Head of caudate nucleus (tissue), 42 donors: ENCODE measurements at regions not wholly inside any gene's neighbourhood (a gene's known extent, or its start where the extent isn't known, plus 50 kb on each side); places are given as distances from the start of the nearest gene placed in this dataset.

Source experiments
- DNase-seq, 42 donors: peaks; one replicate each; pipeline versions ENCODE4 v3.0.0 to v3.0.0-alpha.2; 2020 to 2021; ENCODE audit warnings: mixed read lengths in 7 of 42
- intact Hi-C: fragments of 100-400 bp; cut with DNase I; formaldehyde crosslinking; loops from one replicate; pipeline ENCODE4 v1.15.0; 2022

GRCh38 chr15:70354346-70354905, 256.7 kb upstream of the TLE3 start:
- intact Hi-C loops: no loop called here
- DNase-seq: peak in 1 of 42 donors; percentile 31

GRCh38 chr15:70353606-70354345, 256.1 kb upstream of the TLE3 start:
- DNase-seq: peak in 1 of 42 donors; percentile 26
- intact Hi-C loops: no loop called here

DNA sequence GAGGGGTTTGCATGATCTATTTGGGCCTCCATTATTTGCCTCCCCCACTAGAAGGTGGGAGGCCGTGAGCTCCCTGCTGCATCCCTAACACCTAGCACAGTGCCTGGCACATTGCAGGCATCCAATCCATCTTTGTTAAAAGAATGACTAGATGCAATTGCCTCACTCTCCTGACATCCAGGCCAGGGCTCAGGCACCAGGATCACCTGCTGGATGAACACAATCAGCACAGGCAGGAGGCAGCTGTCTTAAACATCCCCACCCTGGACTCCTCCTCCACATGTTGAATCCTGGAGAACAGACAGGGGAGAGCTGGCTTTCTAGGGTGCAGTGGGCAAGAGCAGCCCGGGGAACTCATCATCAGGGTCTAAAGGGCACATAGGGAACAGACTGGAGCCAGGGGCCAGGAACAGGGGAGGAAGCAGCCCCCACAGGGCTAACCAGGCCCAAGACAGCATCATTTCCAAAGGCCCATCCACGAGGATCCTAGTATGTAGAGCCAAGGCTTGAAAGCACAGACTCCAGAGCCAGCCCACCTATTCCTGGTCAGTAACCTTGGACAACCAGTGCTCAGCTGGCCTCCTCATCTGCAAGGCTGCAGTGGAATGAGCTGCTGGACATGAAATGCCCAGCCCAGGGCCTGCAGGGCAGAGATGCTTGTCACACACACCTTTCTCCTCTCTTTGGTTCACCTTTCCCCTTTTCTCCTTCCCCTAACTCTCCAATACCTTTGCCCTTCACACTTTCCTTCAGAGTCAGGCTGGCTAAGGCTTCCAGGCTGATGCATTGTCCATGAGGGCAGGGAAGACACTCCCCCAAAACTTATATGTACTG, 254.4 kb upstream of the TLE3 start:
- DNase-seq: peak in 1 of 42 donors; percentile 21
- intact Hi-C loops: no loop called here

DNA sequence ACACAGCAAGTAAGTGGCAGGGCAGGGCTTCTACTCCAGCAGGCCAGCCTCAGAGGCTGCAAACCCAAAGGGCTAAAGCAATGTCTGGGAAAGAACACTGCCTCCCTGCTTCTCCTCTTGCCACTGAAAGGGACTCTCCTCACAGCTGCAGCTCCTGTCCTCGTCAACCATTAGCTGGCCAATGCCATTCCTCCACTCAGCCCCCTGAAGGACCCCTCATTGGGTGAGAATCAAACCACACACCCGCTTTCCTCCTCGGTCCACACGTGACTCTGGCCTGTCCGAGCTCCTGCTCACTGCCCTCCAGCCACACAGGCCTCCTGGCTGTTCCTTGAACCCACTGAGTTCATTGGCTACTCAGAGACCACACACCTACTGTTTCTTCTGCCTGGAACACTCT, 253.7 kb upstream of the TLE3 start:
- peak in 1 of 42 donors; percentile 10 for DNase-seq
- intact Hi-C loops: no loop called here

DNA sequence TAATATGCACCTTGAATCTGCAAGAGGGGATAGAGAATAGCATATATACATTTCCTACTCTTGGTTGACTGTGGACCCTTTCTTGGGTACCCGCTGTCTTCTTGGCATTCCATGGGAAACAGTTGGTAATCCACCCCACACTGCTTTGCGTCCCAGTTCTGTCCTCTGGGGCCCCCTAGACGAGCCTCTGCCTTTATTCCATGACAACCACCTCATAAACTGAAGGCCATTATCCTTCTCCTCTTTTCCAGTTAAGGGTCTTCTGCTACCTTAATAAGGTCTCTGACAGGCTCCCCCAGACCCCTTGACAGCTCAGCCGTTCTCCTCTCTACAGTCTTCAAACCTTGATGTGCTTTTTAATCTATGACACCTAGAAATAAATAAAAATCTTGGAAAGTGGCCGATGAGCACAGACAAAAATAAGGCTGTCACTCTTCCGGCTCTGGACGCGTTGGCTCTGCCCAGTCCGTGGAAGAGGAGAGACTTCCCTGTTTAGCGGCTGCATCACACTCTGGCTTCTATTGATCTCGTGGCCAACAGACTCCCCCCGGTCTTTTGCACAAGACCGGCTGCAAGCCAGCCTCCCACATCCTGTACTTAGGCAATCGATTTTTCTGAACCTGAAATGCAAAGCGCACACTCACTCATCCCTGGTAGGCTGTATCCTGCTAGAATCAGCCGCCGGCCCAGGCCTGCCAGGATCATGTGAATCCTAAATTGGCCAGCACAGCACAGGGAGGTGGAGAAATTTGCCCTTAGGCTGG, 251.0 kb upstream of the TLE3 start:
- intact Hi-C loops: no loop called here
- peak in 28 of 42 donors; percentile 7 to 57 (median 28) for DNase-seq

DNA sequence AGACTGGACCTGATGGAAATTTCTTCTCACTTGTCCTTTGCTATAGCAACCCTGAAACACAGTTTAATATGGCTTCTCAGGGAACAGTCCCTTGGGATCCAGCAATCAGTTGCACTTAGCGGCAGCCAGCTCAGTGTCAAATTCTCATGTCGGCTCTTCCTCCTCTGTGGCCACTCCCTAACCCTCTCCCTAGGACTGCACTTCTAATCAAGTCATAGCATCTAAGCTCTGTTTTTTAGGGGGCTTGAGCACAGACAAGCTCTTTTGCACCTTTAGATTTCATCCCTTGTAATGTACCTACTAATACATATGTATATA, 250.5 kb upstream of the TLE3 start:
- DNase-seq: no peak
- intact Hi-C loops: no loop called here

- intact Hi-C loops: no loop called here
Measured at GRCh38 chr15:70347321-70348225, 249.9 kb upstream of the TLE3 start.

DNA sequence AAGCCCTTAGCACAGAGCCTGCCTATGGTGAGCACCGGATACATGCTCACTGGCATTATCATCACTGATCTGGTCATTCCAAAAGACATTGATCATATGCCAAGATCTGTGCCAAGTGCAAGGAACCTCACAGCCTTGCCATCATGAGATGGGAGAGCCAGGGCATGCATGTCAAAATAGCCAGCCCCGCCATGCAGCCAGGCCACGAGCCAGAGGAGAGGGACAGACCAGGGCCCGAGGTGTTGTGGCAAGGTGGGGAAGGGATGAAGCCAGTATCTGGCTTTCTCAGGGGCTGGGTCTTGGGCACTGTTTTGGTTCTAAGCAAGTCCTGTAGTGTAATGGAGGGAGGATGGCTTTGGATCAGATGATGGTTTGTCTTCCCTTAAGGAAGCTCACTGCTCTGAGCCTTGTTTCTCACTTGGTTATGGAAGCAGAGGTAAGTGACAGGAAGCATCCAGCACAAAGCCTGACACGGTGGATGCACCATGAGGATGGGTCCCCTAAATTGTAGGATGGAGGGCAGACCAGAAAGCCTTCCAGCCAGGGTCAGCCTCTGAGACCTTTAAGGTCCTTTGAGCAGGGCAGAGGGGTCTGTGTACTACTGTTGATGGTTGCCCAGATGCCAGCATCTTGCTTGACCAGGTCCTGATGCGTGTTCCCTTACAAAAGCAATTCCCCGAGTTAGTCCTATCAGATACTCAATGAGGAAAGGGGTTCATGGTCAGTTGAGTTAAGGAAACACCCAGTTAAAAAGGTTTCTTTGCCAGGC, 247.7 kb upstream of the TLE3 start:
- intact Hi-C loops: no loop called here
- DNase-seq: peak in 2 of 42 donors; percentile 17 to 32

More at GRCh38 chr15:70347321-70348225, 249.9 kb upstream of the TLE3 start:
- peak in 1 of 42 donors; percentile 33 for DNase-seq

GRCh38 chr15:70344666-70345065, 246.9 kb upstream of the TLE3 start:
- DNase-seq: peak in 2 of 42 donors; percentile 22 to 29
- intact Hi-C loops: no loop called here

- intact Hi-C loops: no loop called here
- peak in 3 of 42 donors; percentile 2 to 26 (median 17) for DNase-seq
Measured at GRCh38 chr15:70343961-70344621, 246.4 kb upstream of the TLE3 start.

GRCh38 chr15:70342554-70343548, 245.1 kb upstream of the TLE3 start:
- intact Hi-C loops: no loop called here
- peak in 3 of 42 donors; percentile 5 to 29 (median 18) for DNase-seq

GRCh38 chr15:70342141-70342540, 244.4 kb upstream of the TLE3 start:
- DNase-seq: peak in 3 of 42 donors; percentile 4 to 38 (median 25)
- intact Hi-C loops: no loop called here

DNA sequence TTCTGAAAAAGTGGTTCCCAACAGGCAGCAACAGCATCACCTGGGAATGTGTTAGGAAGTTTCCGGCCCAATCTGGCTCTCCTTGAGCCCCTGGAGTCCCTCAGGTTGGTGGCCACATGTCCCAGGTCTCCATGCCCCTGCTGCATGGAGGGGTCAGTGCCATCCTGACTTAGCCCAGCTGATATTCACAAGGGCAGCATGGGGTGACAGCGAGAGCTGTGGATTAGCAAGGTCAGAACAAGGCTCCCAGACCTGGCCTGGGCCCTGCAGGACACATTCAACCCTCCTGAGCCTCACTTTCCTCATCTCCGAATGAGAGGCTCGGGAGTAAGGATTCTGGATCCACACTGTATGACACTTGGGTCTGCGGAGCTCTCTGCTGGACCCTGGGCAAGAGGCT, 243.8 kb upstream of the TLE3 start:
- intact Hi-C loops: no loop called here

DNA sequence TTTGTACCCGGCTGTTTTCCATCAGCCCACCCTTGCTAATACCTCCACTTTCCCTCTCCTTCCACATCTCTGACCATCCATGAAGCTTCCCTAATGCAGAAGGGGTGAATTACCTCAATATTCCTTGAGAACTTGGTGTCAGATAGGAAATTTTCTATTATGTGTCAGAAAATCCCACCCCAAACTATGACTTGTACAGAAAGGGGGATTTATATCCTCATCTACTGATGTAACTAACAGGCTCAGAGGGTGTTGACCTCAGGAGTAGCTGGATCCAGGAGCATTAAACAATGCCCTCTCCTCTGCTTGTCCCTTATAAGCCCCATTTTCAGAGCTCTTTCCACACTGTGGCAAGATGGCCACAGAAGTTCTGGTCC, 242.8 kb upstream of the TLE3 start:
- intact Hi-C loops: no loop called here
- peak in 1 of 42 donors; percentile 2 for DNase-seq

More for the DNA sequence above, 243.8 kb upstream of the TLE3 start:
- DNase-seq: peak in 2 of 42 donors; percentile 4 to 29

DNA sequence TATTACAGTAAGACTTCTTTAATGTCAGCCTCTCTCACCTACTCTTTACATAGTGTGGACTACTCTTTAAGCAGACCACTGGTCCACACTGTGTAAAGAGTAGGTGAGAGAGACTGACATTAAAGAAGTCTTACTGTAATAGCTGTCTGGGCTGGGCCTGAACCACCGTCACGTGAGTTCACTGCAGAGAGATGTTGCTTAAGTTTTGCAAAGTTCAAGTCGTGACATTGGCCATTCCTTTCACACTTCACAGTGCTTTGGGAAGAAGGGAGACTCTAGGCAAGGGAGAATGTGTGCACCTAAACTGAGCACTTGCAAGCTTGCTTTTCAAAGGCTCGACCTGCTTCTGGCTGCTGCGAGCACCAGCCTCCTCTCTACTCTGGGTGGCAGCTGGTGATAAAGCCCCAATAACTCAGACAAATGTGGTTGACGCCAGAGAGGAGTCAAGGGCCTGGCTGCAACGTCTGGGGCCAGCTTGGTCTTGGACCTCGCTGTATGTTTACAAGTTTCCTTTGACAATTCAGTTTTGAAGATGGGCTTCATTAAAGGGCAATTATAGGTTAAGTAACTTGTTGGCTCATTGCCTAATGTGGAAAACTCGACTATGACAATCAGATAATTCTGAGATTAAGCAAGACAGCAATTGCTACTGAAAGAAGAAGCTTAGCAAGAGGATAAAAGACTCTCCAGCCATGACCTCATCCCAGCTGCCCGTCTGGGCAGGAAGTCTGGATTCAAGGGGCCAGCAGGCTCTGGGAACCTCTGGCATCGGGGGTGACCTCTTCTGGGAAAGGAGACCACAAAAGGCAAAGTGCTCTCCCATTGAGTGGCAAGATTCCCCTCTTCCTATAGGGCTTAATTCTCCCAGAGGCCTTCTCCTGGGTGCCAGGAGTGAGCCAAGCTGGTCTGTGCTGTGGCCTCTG, 242.1 kb upstream of the TLE3 start:
- intact Hi-C loops: no loop called here
- DNase-seq: peak in 3 of 42 donors; percentile 2 to 21 (median 5)
